ENCODE measurements at regions not wholly inside any gene's neighbourhood (a gene's known extent, or its start where the extent isn't known, plus 50 kb on each side); places are given as distances from the start of the nearest gene placed in this dataset.

DNA sequence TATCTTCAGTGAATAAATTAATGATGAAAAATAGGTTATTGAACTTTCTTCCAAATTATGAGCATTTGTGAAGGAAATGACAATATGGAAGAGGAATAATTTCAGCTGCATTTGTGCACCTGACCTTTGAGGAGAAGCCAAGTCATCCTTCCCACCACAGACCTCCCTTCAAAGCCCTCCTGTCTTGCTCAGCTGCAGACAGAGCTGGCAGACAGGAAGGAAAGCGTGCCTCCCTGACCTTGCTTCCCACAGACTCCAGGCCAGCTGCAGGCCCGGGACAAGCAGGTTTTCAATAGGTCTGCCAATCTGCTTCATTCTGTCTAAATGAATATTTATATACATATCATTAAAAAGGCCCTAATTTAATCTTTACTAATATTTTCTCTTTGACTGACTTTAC, 152.9 kb upstream of the RBMS3 start:
- intact Hi-C loops (cut with micrococcal nuclease) = no loop called here

DNA sequence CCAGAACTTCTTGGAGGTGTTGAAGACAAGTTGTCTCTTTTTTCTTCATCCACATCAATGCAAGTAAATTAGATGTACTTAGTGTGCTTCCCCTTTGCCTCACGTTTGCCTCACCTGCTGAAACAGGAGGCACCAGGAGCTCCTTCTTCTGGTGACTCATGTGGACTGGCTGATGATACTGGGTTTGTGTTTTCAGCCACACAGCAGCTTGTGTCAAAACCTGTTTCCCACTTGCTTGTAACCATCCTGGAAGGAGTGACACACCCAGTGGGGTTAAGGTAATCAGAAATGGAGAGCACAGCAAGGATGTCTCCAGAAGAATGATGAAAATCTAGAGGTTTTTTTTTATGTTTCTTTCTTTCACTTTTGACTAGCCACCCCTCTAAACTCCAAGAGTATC, 143.3 kb upstream of the RBMS3 start:
- intact Hi-C loops (cut with micrococcal nuclease) = no loop called here

DNA sequence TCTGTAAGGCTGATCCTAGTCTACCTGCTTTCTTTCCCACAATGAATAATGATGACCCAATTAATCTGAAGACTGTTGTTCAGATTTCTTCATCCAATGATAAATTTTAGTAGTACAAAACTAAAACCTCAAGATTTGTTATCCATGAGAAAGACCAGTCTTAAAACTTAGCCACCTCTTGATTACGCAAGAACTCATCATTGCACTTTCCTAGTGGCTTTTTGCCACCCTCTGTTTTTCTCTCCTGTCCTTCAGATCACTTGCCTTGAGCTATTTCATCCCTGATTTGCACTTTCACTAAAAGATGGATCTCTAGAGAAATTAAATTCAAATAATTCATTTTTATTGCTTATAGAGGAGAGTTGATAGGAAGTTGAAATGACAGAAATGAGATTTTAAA, 142.7 kb upstream of the RBMS3 start:
- intact Hi-C loops (cut with micrococcal nuclease) = no loop called here

DNA sequence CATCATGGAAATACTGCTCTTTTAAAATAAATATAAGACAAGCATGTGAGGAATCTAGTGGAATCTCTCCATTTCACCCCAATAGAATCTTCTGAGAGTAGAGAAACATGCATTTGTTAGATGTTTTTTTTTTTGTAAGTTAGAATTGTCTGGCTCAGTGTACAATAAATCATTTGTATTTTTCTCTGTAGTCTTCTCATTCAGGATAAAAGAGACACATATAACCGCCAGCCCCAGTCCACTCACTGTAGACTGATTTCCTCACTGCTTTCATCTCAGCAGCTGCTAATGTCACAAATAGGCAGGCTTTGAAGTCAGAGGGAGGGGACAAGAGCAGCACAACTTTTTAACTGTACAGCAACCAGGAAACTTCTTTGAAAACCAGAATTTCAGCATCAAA, 140.2 kb upstream of the RBMS3 start:
- intact Hi-C loops (cut with micrococcal nuclease) = no loop called here

DNA sequence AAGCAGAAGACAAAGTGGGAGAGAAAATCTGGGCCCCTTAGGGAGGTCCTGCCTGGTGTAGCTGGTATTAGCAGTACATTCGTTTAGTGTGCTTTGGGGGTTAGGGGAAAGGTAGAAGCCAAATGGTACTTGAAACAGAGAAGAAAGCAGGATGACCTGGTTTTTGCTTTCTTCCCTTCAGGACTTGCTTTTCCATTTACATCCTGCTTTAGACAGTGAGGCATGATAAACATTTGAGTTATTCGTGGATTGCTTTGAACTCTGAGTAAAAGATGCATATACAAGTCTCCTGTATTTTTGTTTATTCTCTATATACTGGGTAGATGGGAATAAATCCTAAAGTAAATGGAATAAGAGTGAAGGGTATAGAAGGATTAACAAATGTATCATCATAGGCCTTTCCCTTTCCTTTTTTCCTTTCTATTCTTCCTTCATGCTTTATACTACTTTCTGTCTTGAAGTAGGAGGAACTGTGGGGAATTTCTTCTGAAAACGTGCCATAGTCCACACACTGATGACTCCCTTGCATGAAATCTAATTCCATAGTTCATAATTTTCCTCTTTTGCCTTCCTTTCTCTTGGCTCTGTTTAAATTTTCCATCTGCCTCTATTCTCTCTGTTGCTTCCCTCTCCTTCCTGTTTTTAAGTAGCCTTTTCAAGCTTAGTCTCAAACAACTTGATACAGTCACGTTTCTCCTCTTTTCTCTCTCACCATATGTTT, 139.5 kb upstream of the RBMS3 start:
- intact Hi-C loops (cut with micrococcal nuclease) = no loop called here

DNA sequence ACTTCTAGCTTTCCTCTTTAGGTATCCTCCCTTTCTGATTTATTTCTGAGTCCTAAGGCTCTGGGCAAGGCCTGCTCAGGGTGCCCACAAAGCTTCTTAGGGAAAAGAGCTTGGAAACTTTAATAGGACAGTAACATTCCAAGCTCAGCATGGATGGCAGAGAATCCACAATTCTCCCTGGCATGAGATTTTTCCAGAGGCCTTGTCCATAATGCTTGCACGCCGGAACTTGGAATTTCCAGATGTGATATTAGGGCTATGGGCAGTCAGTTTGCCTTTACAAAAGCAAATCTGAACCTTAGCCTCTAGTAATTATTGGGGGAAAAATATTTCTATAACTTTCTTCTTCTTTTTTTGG, 139.0 kb upstream of the RBMS3 start:
- intact Hi-C loops (cut with micrococcal nuclease) = no loop called here

DNA sequence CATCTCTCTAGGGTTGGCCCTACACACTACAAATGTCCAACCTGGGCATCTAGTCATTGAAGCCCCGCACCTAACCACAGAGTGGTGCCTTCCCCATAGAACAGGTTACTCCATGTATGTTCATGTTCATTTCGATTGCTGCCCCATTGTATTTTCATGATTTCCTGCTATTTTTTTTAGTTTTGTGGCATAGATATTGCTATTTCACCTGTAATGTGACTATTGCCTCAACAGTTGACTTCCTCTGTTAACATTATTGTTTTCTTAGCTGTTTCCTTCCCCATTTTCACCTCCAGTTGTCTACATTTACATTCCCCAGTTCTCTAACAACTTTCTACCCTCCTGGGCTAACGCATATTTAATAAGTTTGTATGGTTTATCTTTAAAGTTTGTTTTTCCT, 137.7 kb upstream of the RBMS3 start:
- intact Hi-C loops (cut with micrococcal nuclease) = no loop called here

DNA sequence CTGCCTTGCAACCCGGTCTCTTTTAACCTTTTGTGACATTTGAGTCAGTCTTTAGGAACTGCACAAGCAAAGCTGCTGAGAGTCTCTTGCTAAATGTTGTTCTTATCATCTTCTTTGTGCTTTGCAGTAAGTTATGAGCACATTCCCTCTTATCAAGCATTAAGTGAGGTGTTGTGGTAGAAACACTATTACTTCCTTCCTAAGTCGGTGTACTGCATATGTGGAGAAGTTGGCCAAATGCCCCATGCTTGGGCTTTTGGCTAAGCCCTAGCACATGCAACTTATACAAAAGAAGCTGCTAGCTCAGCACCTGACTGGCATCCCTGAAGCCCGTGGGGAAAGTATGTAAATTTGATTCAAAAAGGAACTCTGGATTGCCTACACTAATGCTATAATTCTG, 136.5 kb upstream of the RBMS3 start:
- intact Hi-C loops (cut with micrococcal nuclease) = no loop called here

DNA sequence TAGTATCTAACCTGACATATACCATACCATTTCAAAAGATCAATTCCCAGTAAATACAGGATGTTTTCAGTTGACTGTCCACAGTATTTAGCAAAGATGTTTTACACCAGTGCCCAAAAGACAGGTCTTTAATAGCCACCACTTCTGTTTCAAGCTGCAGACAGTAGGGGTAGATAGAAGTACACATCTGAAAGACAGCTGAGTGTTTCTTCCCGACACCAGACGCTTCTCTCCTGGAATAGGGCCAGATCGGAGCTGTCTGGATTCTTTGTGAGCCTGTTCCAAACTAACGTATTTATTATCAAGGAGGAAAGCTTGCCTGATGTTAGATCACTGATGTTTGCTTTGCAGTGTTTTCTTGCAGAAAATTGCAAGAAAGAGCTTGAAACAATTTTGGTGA, 136.1 kb upstream of the RBMS3 start:
- intact Hi-C loops (cut with micrococcal nuclease) = no loop called here

DNA sequence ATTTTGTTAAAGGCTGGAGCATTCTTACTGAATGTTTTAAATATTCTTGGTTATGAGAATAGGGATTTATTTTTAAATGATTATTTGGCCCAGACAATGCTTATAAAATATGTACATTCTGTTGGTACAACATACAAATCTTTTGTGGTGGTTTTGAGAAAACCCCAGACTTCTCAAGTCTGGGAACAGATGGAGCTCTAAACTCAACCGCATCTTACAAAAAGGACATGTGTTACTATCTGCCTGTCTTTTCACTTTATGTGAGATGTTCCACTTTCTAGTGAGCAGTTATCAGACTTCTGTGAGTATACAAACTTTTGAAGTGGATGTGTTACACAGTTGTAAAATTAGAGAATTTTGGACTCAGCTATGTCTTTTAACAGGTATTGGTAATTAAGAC, 135.5 kb upstream of the RBMS3 start:
- intact Hi-C loops (cut with micrococcal nuclease) = no loop called here

DNA sequence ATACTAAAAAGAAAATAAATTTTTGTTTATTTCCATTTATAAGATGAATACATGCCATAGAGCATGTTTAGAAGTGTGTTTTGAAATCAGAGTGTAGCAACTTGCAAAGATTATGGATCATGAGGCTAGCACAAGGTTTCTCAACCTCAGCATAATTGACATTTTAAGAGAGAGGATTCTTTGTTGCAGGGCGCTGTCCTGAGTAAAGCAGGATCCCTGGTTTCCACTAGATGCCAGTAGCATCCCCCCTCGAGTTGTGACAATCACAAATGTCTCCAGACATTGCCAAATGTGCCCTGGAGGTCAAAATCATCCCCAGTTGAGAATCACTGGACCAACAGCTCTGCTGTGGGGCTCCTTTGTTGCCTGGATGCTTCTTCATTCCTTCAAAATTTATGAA, 128.5 kb upstream of the RBMS3 start:
- intact Hi-C loops (cut with micrococcal nuclease) = no loop called here

DNA sequence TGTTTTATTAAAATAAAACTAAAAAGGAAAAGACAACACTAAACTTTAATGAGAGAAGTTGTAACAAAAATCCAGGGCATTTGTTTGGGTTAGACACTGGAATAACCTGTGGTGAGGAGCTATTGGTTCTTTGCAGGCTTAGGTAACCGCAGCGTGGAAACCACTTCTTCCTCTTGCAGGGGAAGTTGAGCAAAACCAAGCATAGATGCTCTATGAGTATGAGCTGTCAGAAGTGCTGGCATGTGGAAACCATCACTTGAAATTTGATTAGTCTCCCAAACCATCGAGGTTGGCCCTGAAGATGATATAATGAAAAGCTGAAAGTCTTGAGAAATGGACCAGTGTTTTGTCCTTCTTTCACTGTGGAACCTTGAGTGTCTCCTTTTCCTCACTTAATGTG, 127.1 kb upstream of the RBMS3 start:
- intact Hi-C loops (cut with micrococcal nuclease) = no loop called here

DNA sequence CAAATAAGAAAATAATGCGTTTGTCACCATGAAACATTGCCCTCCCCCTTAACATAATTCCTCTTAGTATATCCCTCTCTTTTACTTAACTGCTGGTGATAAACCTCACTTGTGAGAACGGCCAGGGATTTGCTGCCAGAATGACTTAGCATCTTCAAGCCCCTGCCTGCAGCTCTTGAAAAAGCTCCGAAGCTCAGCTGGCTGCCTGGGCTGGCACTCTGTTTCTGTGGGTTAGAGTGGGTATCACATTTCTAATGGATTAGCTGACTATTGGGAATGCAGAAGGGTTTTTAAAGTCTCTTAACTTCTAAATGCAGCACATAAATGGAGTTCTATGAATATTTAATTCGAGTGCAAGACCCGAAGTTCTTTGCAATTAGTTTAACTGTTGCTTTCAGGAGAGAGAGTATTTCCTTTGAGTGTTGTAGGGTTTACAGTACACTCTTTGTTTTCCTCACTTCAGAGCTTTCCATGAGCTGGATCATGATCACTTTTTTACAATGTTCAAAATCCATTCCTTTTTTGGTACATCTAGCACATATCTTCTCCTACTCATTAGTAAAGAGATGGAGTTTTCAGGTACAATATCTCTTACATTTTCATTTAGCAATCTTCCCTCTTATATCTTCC, 124.7 kb upstream of the RBMS3 start:
- intact Hi-C loops (cut with micrococcal nuclease) = no loop called here

DNA sequence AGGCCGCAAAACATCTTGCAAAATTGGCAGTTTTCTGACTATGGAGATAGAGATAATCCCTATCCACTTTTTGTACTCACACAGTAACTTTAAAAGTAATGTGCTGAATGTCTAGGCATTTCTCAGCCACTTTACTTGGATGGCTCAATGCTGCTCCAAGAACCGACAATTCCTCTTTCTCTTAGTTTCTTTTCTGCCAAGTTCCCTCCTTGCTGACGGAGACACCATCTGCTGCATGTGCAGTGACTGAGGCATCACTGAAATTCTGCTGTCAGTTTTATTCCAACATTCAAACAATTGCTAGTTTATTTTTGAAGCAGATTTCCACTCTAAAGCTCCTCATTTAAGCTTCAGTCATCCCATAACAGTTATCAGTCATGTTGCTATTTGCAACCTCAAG, 116.0 kb upstream of the RBMS3 start:
- intact Hi-C loops (cut with micrococcal nuclease) = no loop called here

DNA sequence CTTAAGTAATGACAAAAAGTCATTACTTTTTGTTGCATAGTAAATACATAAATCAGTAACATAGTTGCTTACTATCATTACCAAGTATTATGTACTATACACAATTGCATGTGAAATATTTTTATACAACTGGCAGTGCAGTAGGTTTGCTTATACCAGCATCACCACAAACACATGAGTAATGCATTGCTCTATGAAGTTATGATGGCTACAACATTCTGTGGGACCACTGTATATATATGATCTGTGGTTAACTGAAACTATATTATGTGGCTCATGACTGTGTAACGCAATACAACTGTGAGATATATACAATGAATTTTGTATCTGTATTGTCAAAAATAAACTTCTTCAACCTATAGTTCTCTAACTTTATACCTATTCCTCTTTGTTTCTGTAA, 113.7 kb upstream of the RBMS3 start:
- intact Hi-C loops (cut with micrococcal nuclease) = no loop called here

DNA sequence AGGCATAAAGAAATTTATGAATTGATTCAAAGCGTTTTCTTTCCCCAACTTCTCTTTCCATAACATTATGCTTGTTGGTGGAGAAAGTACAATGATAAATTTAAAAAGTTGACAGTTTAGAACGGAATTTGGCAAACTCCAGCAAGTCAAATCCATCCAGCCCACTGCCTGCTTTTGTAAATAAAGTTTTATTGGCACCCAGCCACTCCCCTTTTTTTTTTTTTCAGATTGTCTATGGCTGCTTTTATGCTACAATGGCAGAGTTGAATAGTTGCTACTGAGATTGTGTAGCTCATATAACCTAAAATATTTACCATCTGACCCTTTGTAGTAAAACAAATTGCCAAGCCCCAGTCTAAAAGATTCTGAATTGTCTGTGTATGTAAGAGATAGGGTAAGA, 112.8 kb upstream of the RBMS3 start:
- intact Hi-C loops (cut with micrococcal nuclease) = no loop called here

DNA sequence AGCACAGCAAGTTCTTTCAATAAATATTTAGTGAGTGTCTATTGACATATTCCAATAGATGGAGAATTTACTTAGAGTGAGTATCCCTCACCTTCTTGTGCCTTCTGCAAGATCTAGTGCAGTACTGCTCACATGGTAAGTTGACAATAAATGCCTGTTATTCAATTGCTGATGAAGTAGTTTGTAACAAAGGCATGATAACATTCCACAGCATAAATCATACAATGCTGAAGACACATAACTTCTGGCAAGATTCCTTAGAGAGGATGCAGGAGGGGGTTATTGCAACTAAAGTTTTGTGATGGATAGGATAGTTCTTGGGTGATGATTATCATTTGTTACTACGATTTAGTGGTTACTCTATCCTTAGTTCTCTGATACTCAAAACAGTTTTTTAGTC, 112.2 kb upstream of the RBMS3 start:
- intact Hi-C loops (cut with micrococcal nuclease) = no loop called here

DNA sequence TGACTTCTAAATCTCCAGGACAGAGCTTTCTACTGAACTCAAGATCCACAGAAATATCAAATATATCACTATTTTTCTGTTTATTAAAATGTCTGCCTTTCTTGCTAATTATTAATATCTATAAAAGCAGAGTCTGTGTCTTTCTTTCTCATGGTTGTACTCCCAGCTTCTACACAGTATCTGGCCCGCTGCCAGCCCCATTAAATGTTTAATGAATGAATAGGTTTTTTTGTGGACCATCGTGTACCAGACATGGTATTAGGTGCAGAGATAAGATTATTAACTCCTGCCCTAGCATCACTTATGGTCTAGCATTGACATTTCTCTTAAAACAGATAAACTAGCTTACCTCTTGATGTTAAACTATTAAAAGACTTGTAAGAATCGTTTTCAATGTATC, 111.4 kb upstream of the RBMS3 start:
- intact Hi-C loops (cut with micrococcal nuclease) = no loop called here

DNA sequence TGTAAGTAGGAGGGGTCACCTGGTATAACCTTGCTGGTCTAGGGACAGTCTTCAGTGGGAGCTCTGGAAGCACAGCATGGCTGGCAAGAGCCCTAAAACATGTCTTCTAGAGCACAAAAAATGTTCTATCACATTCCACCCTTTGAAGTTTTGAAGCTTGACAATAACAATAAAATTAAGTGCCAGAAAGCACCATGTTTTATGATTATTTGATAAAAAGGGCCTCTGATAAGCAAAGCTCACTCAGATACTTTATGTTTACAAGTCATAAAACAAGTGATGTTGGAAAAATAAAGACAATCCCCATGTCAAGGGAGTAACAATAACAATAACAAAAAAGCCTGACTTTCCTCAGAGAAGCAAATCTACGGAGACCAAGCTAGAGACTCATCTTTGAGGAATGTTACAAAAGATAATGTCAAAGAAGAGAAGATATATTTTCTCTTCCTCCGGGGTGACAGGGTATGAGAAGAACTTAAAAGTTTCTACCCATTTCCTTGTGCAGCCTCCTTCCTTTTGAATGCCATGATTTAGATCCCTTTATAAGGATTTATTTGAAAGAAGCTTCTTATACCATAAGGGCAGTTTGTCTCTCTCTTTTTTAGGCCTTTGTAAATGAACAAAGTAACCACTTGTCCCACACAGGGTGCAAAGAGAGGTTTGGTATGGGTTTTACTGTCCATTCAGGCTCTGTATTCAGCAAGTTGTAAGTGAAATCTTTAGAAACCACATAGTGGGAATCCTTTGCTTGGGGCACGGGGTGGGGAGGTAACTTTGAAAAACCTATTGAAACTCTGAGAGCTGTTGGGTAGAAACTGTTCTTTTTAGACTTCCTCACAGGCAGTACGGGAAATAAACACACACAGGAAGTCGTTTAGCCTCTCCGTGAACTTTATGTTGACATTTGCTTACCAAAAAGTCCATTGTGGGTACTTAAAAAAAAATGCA, 109.6 kb upstream of the RBMS3 start:
- intact Hi-C loops (cut with micrococcal nuclease) = no loop called here

DNA sequence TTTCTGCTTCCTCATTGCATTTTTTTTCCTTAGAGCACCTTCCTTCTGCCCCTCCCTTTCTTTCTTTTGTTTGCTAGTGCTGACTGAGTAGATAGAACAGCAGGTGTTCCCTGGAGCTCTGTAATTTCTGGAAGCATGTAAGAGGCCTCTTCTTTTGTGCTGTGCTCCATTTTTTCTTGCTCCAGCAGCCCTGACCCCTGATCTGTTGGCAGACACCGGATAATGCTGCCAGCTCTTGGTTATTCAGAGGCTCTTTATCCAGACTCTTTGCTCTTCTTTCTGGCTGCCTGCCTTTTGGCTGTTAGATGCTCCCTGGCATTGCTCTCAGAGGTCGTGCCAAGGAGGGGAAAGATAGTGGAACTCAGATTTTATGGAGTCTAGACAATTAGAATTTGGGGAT, 104.4 kb upstream of the RBMS3 start:
- intact Hi-C loops (cut with micrococcal nuclease) = no loop called here

DNA sequence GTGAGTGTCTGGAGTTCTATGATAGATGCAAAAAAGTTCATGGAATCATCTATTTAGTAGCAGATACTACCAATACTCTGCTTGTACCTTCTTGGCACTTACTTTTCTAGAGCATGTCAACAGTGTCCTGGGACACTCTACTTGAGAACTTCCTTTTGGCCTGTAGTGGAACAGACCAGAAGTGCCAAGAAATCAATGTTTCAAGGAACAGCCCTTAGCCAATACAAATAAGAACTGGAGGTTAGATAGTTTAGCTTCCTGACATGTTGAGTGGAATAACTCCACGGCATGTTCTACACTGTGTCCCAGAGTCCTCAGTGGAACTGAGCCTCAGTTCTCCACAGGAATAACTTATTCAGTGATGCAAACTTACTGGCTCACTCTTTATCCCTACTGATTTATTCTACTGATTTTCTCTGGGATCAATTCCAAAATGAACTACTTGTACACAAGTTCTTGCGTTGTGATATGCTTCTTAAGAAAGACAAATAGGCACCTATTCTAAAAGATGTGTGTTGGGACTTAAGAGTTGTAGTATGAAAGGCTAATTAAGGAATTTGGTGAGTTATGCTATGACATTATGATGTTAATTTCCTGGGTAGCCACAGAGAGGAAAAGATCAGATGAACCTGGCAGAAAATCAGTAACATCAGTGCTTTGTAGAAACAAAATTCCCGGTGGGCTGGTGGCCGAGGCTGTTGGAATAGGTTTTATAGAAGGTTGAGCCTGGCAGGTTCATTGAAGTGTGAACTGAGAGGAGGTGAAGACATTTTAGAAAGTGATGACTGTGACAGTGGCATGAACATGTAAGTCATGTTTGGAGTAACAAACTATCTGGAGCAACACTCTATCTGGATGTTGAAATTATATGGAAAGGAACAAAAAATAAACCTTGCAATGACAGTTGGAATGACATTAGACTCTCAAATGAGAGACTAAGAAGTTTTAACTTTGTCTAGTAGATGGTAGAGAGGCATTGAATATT, 101.8 kb upstream of the RBMS3 start:
- intact Hi-C loops (cut with micrococcal nuclease) = no loop called here
